LNCAP (cell line): ENCODE measurements at regions not wholly inside any gene's neighbourhood (a gene's known extent, or its start where the extent isn't known, plus 50 kb on each side); places are given as distances from the start of the nearest gene placed in this dataset.

Experiments
- CTCF ChIP-seq: fragments of 450-650 bp; IDR thresholded peaks from 2 replicates; pipeline ENCODE4 v1.5.1; 2017; ENCODE audit warnings: mild to moderate bottlenecking

GRCh38 chr22:49032821-49033220 lies 794.9 kb downstream of the BRD1 start:
- no peak for TF ChIP-seq CTCF

- no peak for TF ChIP-seq CTCF
Measured at GRCh38 chr22:49031746-49032330, 795.8 kb downstream of the BRD1 start.

- TF ChIP-seq CTCF, result no peak
Measured at GRCh38 chr22:49028111-49028510, 799.6 kb downstream of the BRD1 start.

GRCh38 chr22:49027368-49027670 lies 800.4 kb downstream of the BRD1 start:
- TF ChIP-seq CTCF, result no peak

GRCh38 chr22:49026494-49027367 lies 800.9 kb downstream of the BRD1 start:
- TF ChIP-seq CTCF, result no peak

GRCh38 chr22:49025791-49026493 lies 801.7 kb downstream of the BRD1 start:
- TF ChIP-seq CTCF, result no peak

- TF ChIP-seq CTCF, result no peak
Measured at GRCh38 chr22:49024775-49025440, 802.8 kb downstream of the BRD1 start.
